Right lung (tissue), 2 donors: ENCODE measurements at regions not wholly inside any gene's neighbourhood (a gene's known extent, or its start where the extent isn't known, plus 50 kb on each side); places are given as distances from the start of the nearest gene placed in this dataset.
"Not testable (repeated sequence)": the region's sequence is repeated elsewhere in the genome, so short reads cannot be mapped to it uniquely, and the experiment has no call there.

ENCODE experiments used
- DNase-seq, 2 donors: peaks; one replicate each; pipeline ENCODE4 v3.0.0-alpha.2; 2013

GRCh38 chr12:48409938-48410337 is 59.2 kb upstream of the ZNF641 start:
- not testable (repeated sequence) for DNase-seq

GRCh38 chr12:48413388-48413787 is 59.0 kb upstream of the ANP32D start:
- DNase-seq = no peak

- peak; percentile 60 to 67 for DNase-seq
Observed at GRCh38 chr12:48414021-48414420, 58.3 kb upstream of the ANP32D start.

- DNase-seq = no peak
Observed at GRCh38 chr12:48419116-48419935, 53.0 kb upstream of the ANP32D start.

- DNase-seq = no peak
Observed at GRCh38 chr12:48420039-48420775, 52.2 kb upstream of the ANP32D start.

- no peak for DNase-seq
Observed at GRCh38 chr12:48422060-48422459, 50.3 kb upstream of the ANP32D start.
